H9 (cell line): ENCODE measurements at regions not wholly inside any gene's neighbourhood (a gene's known extent, or its start where the extent isn't known, plus 50 kb on each side); places are given as distances from the start of the nearest gene placed in this dataset.

Experiments used
- DNase-seq: peaks from one replicate; pipeline ENCODE4 v3.0.0-alpha.2; 2017
- H2AFZ ChIP-seq: one replicate; pipeline ENCODE4 v1.6.1; 2013; ENCODE audit warnings: mild to moderate bottlenecking, low read length, control low read depth, moderate library complexity
- H2AK5ac ChIP-seq: 2 replicates; pipeline ENCODE4 v1.6.1; 2013; ENCODE audit warnings: low read length, control low read depth, mixed read lengths; ENCODE audit not compliant: insufficient read length
- H2BK120ac ChIP-seq: one replicate; pipeline ENCODE4 v1.6.1; 2013; ENCODE audit warnings: low read depth, mild to moderate bottlenecking, low read length, control low read depth, inconsistent platforms; ENCODE audit not compliant: poor library complexity, severe bottlenecking
- H2BK12ac ChIP-seq: 2 replicates; pipeline ENCODE4 v1.6.1; 2013; ENCODE audit warnings: low read length, control low read depth, mixed read lengths, low read depth; ENCODE audit not compliant: insufficient read length
- H2BK15ac ChIP-seq: 2 replicates; pipeline ENCODE4 v1.6.1; 2013; ENCODE audit warnings: low read depth, low read length, control low read depth
- H2BK20ac ChIP-seq: one replicate; pipeline ENCODE4 v1.6.1; 2013; ENCODE audit warnings: low read depth, mild to moderate bottlenecking, low read length, control low read depth, inconsistent platforms; ENCODE audit not compliant: poor library complexity, severe bottlenecking
- H2BK5ac ChIP-seq: 2 replicates; pipeline ENCODE4 v1.6.1; 2013; ENCODE audit warnings: low read length, control low read depth, mixed read lengths; ENCODE audit not compliant: insufficient read length
- H3K14ac ChIP-seq: 2 replicates; pipeline ENCODE4 v1.6.1; 2013; ENCODE audit warnings: low read length, control low read depth; ENCODE audit not compliant: insufficient read depth
- H3K18ac ChIP-seq: 2 replicates; pipeline ENCODE4 v1.6.1; 2013; ENCODE audit warnings: low read depth, mild to moderate bottlenecking, mixed read lengths, low read length, control low read depth; ENCODE audit not compliant: insufficient read length
- H3K23ac ChIP-seq: 2 replicates; pipeline ENCODE4 v1.6.1; 2013; ENCODE audit warnings: low read length, control low read depth, mixed read lengths, low read depth; ENCODE audit not compliant: insufficient read length
- H3K23me2 ChIP-seq: 2 replicates; pipeline ENCODE4 v1.6.1; 2013; ENCODE audit warnings: low read depth, mild to moderate bottlenecking, mixed read lengths, low read length, control low read depth; ENCODE audit not compliant: insufficient read length, poor library complexity, severe bottlenecking
- H3K27ac ChIP-seq: 2 replicates; pipeline ENCODE4 v1.5.1; 2013; ENCODE audit warnings: low read length, control low read depth, mixed read lengths, low read depth; ENCODE audit not compliant: insufficient read length
- H3K27me3 ChIP-seq: 2 replicates; pipeline ENCODE4 v1.6.1; 2013; ENCODE audit warnings: low read length, control low read depth, inconsistent platforms; ENCODE audit not compliant: insufficient read depth
- H3K4ac ChIP-seq: 2 replicates; pipeline ENCODE4 v1.6.1; 2013; ENCODE audit warnings: low read depth, mild to moderate bottlenecking, control low read depth, inconsistent platforms, low read length, moderate library complexity
- H3K4me1 ChIP-seq: 2 replicates; pipeline ENCODE4 v1.6.1; 2013; ENCODE audit warnings: low read length, control low read depth, inconsistent platforms; ENCODE audit not compliant: insufficient read depth
- H3K4me2 ChIP-seq: 2 replicates; pipeline ENCODE4 v1.6.1; 2013; ENCODE audit warnings: low read length, control low read depth, mixed read lengths; ENCODE audit not compliant: insufficient read length, insufficient read depth
- H3K56ac ChIP-seq: 2 replicates; pipeline ENCODE4 v1.6.1; 2013; ENCODE audit warnings: low read depth, mild to moderate bottlenecking, mixed read lengths, low read length, control low read depth; ENCODE audit not compliant: insufficient read length
- H3K79me1 ChIP-seq: 2 replicates; pipeline ENCODE4 v1.6.1; 2013; ENCODE audit warnings: low read depth, mild to moderate bottlenecking, moderate library complexity, low read length, control low read depth, inconsistent platforms; ENCODE audit not compliant: insufficient read depth, poor library complexity, severe bottlenecking
- H3K79me2 ChIP-seq: 2 replicates; pipeline ENCODE4 v1.6.1; 2013; ENCODE audit warnings: low read length, control low read depth, inconsistent platforms; ENCODE audit not compliant: insufficient read depth
- H3K9ac ChIP-seq: 2 replicates; pipeline ENCODE4 v1.6.1; 2013; ENCODE audit warnings: low read length, control low read depth, mixed read lengths; ENCODE audit not compliant: insufficient read length; ENCODE audit errors: extremely low read depth
- H3K9me3 ChIP-seq: one replicate; pipeline ENCODE4 v1.6.1; 2013; ENCODE audit warnings: low read depth, low read length, inconsistent platforms; ENCODE audit not compliant: control insufficient read depth
- H3T11ph ChIP-seq: one replicate; pipeline ENCODE4 v1.6.1; 2013; ENCODE audit warnings: mild to moderate bottlenecking, low read length, control low read depth, inconsistent platforms
- H4K20me1 ChIP-seq: one replicate; pipeline ENCODE4 v1.6.1; 2013; ENCODE audit not compliant: control insufficient read depth, insufficient read length, insufficient read depth
- H4K5ac ChIP-seq: 2 replicates; pipeline ENCODE4 v1.6.1; 2013; ENCODE audit warnings: low read depth, mild to moderate bottlenecking, mixed read lengths, low read length, control low read depth; ENCODE audit not compliant: insufficient read length
- H4K8ac ChIP-seq: replicated peaks from 2 replicates; pipeline ENCODE4 v1.6.1; 2013; ENCODE audit warnings: low read length, control low read depth, mixed read lengths, low read depth; ENCODE audit not compliant: insufficient read length
- H4K91ac ChIP-seq: 2 replicates; pipeline ENCODE4 v1.6.1; 2013; ENCODE audit warnings: low read depth, mild to moderate bottlenecking, moderate library complexity, mixed read lengths, low read length, control low read depth; ENCODE audit not compliant: insufficient read length
- H3K27ac Mint-ChIP-seq, 3 experiments: 2 replicates in 2 of 3; 3 replicates in 1 of 3; pipeline ENCODE4 v1.8.0; 2020 to 2021; ENCODE audit warnings: mixed read lengths in 3 of 3, mild to moderate bottlenecking in 1 of 3, moderate library complexity in 1 of 3
- H3K27me3 Mint-ChIP-seq: 2 replicates; pipeline ENCODE4 v1.8.0; 2021; ENCODE audit warnings: low read depth, mild to moderate bottlenecking, moderate library complexity, mixed read lengths
- H3K36me3 Mint-ChIP-seq, 3 experiments: 2 replicates in 2 of 3; 3 replicates in 1 of 3; pipeline ENCODE4 v1.8.0; 2020 to 2021; ENCODE audit warnings: low read depth in 3 of 3, mixed read lengths in 3 of 3; ENCODE audit not compliant: insufficient read depth in 1 of 3
- H3K4me1 Mint-ChIP-seq, 2 experiments: 2 replicates each; pipeline ENCODE4 v1.8.0; 2020; ENCODE audit warnings: mixed read lengths in 2 of 2
- H3K4me3 Mint-ChIP-seq, 2 experiments: 2 replicates in 1 of 2; 3 replicates in 1 of 2; pipeline ENCODE4 v1.8.0; 2020 to 2021; ENCODE audit warnings: mild to moderate bottlenecking in 2 of 2, mixed read lengths in 2 of 2, moderate library complexity in 1 of 2
- H3K9me3 Mint-ChIP-seq, 2 experiments: 2 replicates in 1 of 2; 3 replicates in 1 of 2; pipeline ENCODE4 v1.8.0; 2020; ENCODE audit warnings: mild to moderate bottlenecking in 2 of 2, mixed read lengths in 2 of 2, moderate library complexity in 1 of 2
- CTCF ChIP-seq: fragments of 200-600 bp; sonication (generic); conservative IDR thresholded peaks from 3 replicates; pipeline ENCODE4 v1.8.0; 2021; ENCODE audit warnings: antibody characterized with exemption, mild to moderate bottlenecking
- WGBS: extraction: QIAGEN DNeasy Blood & Tissue Kit; methylation state at CpG from one replicate; pipeline ENCODE4 v1.1.7; 2013; ENCODE audit warnings: missing lambda C conversion rate, low lambda C conversion rate, mixed read lengths; ENCODE audit not compliant: insufficient read length; ENCODE audit errors: extremely low coverage; 5-methylcytosine and 5-hydroxymethylcytosine counted together

- H2BK15ac ChIP-seq: no peak overlapping the region
- no peak overlapping the region for H3K4me2 ChIP-seq
- no peaks in the 10 kb centered on the region for H3K4me1 ChIP-seq
- H3K4ac ChIP-seq: no peak overlapping the region
- H3K36me3 Mint-ChIP-seq: no peaks in the 10 kb centered on the region
- H3K79me2 ChIP-seq: no peaks in the 10 kb centered on the region
- no peaks in the 10 kb centered on the region for H3K27me3 ChIP-seq
- H3K23ac ChIP-seq: no peak overlapping the region
- no peak for DNase-seq
- no peak overlapping the region for H4K5ac ChIP-seq
- H3K18ac ChIP-seq: no peak overlapping the region
- H3K79me1 ChIP-seq: no peaks in the 10 kb centered on the region
- H4K20me1 ChIP-seq: no peaks in the 10 kb centered on the region
- no CpG with 5 or more reads among the region's 3 CpGs for WGBS
- H2BK120ac ChIP-seq: no peak overlapping the region
- H2AFZ ChIP-seq: no peak overlapping the region
- H3K23me2 ChIP-seq: no peaks in the 10 kb centered on the region
- no peak overlapping the region for H4K91ac ChIP-seq
- H2BK12ac ChIP-seq: no peak overlapping the region
- H3K9me3 Mint-ChIP-seq: no peaks in the 10 kb centered on the region
- no peak overlapping the region for H3K4me3 Mint-ChIP-seq
- no peak overlapping the region for H2BK5ac ChIP-seq
- no peak overlapping the region for H3K14ac ChIP-seq
- H2AK5ac ChIP-seq: no peak overlapping the region
- 0 out of 7 replicates have a peak overlapping the region, but pooled peaks of 1 of the 3 experiments have one; percentile 10 for H3K27ac Mint-ChIP-seq
- H3K4me1 Mint-ChIP-seq: peaks cover 15 to 17% of the 10 kb centered on the region in 2 experiments
- H3T11ph ChIP-seq: no peak overlapping the region
- no peak overlapping the region for H4K8ac ChIP-seq
- H3K27ac ChIP-seq: no peak overlapping the region
- H2BK20ac ChIP-seq: no peak overlapping the region
- no peak overlapping the region for H3K9ac ChIP-seq
- H3K27me3 Mint-ChIP-seq: no peaks in the 10 kb centered on the region
- no peak for TF ChIP-seq CTCF
- no peak overlapping the region for H3K56ac ChIP-seq
- H3K9me3 ChIP-seq: no peaks in the 10 kb centered on the region
Observed at GRCh38 chr2:194096402-194096801, 1560.6 kb upstream of the SLC39A10 start.
